ENCODE measurements at regions not wholly inside any gene's neighbourhood (a gene's known extent, or its start where the extent isn't known, plus 50 kb on each side); places are given as distances from the start of the nearest gene placed in this dataset.

DNA sequence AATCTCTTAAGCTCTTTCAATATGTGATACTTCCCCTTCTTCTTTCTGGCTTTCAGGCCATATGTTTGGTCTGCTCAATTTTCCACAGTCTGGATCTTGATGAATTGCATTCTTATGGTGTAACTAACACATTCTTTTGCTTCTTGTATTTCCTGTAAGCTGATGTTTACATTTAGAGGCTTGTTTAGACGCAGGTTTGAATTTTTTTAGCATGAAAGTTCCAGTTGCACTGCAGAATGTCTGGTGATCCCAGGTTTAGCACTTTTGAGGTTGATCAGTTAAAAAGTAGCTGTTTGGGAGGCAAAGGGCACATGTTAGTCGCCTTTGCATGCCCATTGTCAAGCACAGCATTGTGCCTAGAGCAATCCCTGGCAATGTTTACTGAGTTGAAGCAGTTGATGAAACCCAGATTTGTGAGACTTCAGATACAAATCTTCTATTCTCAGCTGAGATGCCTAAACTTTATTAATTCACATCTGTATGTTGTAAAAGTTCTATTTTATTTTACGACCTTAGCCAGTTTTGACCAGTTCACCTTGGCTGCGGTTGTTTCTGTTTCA, 59.6 kb upstream of the SPATA31C2 start:
- Histone ChIP-seq H3K4me1 (ENCODE audit: control insufficient read depth in 4 of 4, insufficient read depth in 4 of 4, low read length in 3 of 4) (peaks cover 0 to 7% (median 4%) of the 10 kb centered on the region in 4 donors), H3K4me3 (ENCODE audit: low read depth in 1 of 3, low read length in 3 of 3) (no peak overlapping the region), H3K9me3 (ENCODE audit: control insufficient read depth in 4 of 4, low read length in 3 of 4) (no peaks in the 10 kb centered on the region), H3K27me3 (ENCODE audit: control insufficient read depth in 4 of 4, insufficient read depth in 4 of 4, low read length in 3 of 4) (no peaks in the 10 kb centered on the region), H3K9ac (ENCODE audit: low read depth in 1 of 2, low read length in 2 of 2) (no peak overlapping the region), H3K36me3 (ENCODE audit: control insufficient read depth in 4 of 4, insufficient read depth in 3 of 4, low read depth in 1 of 4, low read length in 3 of 4) (no peaks in the 10 kb centered on the region), H3K27ac (ENCODE audit: low read depth in 1 of 2, low read length in 2 of 2) (peak overlapping the region in 1 of 2 donors; percentile 41)
- 52% methylated on average over 4 of the region's 4 CpGs for WGBS
- TF ChIP-seq GABPA (IDR thresholded peaks at IDR 0.05 in 1 of 2, conservative IDR thresholded peaks at IDR 0.05 in 1 of 2), result no peak
- TF ChIP-seq, protein P1, sequence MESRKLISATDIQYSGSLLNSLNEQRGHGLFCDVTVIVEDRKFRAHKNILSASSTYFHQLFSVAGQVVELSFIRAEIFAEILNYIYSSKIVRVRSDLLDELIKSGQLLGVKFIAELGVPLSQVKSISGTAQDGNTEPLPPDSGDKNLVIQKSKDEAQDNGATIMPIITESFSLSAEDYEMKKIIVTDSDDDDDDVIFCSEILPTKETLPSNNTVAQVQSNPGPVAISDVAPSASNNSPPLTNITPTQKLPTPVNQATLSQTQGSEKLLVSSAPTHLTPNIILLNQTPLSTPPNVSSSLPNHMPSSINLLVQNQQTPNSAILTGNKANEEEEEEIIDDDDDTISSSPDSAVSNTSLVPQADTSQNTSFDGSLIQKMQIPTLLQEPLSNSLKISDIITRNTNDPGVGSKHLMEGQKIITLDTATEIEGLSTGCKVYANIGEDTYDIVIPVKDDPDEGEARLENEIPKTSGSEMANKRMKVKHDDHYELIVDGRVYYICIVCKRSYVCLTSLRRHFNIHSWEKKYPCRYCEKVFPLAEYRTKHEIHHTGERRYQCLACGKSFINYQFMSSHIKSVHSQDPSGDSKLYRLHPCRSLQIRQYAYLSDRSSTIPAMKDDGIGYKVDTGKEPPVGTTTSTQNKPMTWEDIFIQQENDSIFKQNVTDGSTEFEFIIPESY (IDR thresholded peaks at IDR 0.05), result no peak
- no peak for TF ChIP-seq MAX (IDR thresholded peaks at IDR 0.05)
- TF ChIP-seq, protein P2, sequence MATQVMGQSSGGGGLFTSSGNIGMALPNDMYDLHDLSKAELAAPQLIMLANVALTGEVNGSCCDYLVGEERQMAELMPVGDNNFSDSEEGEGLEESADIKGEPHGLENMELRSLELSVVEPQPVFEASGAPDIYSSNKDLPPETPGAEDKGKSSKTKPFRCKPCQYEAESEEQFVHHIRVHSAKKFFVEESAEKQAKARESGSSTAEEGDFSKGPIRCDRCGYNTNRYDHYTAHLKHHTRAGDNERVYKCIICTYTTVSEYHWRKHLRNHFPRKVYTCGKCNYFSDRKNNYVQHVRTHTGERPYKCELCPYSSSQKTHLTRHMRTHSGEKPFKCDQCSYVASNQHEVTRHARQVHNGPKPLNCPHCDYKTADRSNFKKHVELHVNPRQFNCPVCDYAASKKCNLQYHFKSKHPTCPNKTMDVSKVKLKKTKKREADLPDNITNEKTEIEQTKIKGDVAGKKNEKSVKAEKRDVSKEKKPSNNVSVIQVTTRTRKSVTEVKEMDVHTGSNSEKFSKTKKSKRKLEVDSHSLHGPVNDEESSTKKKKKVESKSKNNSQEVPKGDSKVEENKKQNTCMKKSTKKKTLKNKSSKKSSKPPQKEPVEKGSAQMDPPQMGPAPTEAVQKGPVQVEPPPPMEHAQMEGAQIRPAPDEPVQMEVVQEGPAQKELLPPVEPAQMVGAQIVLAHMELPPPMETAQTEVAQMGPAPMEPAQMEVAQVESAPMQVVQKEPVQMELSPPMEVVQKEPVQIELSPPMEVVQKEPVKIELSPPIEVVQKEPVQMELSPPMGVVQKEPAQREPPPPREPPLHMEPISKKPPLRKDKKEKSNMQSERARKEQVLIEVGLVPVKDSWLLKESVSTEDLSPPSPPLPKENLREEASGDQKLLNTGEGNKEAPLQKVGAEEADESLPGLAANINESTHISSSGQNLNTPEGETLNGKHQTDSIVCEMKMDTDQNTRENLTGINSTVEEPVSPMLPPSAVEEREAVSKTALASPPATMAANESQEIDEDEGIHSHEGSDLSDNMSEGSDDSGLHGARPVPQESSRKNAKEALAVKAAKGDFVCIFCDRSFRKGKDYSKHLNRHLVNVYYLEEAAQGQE (IDR thresholded peaks at IDR 0.05), result no peak
- TF ChIP-seq HNF4A (conservative IDR thresholded peaks at IDR 0.05), result no peak
- TF ChIP-seq, protein P3, sequence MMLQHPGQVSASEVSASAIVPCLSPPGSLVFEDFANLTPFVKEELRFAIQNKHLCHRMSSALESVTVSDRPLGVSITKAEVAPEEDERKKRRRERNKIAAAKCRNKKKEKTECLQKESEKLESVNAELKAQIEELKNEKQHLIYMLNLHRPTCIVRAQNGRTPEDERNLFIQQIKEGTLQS (IDR thresholded peaks at IDR 0.05), result no peak
- TF ChIP-seq FOXA2 (IDR thresholded peaks at IDR 0.05), result no peak
- no peak for TF ChIP-seq SP1 (IDR thresholded peaks at IDR 0.05)
- no peak for TF ChIP-seq JUND (IDR thresholded peaks at IDR 0.05)
- no peak for TF ChIP-seq HNF4G (IDR thresholded peaks at IDR 0.05)
- TF ChIP-seq TAF1 (conservative IDR thresholded peaks at IDR 0.05), result no peak
- no peak for TF ChIP-seq RXRA (IDR thresholded peaks at IDR 0.05)
- no peak for DNase-seq (ENCODE audit: low spot score)

GRCh38 chr9:88197016-88197415, 58.7 kb upstream of the SPATA31C2 start:
- H3K9ac ChIP-seq (ENCODE audit: low read depth in 1 of 2, low read length in 2 of 2), result no peak overlapping the region
- WGBS, result 71% methylated on average over 3 of the region's 3 CpGs
- no peak for TF ChIP-seq NR2F2 (IDR thresholded peaks at IDR 0.05)
- H3K4me3 ChIP-seq (ENCODE audit: low read depth in 1 of 3, low read length in 3 of 3), result no peak overlapping the region
- no peaks in the 10 kb centered on the region for H3K9me3 ChIP-seq (ENCODE audit: control insufficient read depth in 4 of 4, low read length in 3 of 4)
- no peak overlapping the region for H3K27ac ChIP-seq (ENCODE audit: low read depth in 1 of 2, low read length in 2 of 2)
- no peaks in the 10 kb centered on the region for H3K36me3 ChIP-seq (ENCODE audit: control insufficient read depth in 4 of 4, insufficient read depth in 3 of 4, low read depth in 1 of 4, low read length in 3 of 4)
- H3K4me1 ChIP-seq (ENCODE audit: control insufficient read depth in 4 of 4, insufficient read depth in 4 of 4, low read length in 3 of 4), result peaks cover 0 to 7% (median 4%) of the 10 kb centered on the region in 4 donors
- no peaks in the 10 kb centered on the region for H3K27me3 ChIP-seq (ENCODE audit: control insufficient read depth in 4 of 4, insufficient read depth in 4 of 4, low read length in 3 of 4)
- DNase-seq (ENCODE audit: low spot score), result no peak
